Liver (tissue), 8 donors: ENCODE measurements at regions not wholly inside any gene's neighbourhood (a gene's known extent, or its start where the extent isn't known, plus 50 kb on each side); places are given as distances from the start of the nearest gene placed in this dataset.

Source experiments
- DNase-seq: peaks from one replicate; pipeline ENCODE4 v3.0.0-alpha.2; 2017; ENCODE audit warnings: low spot score
- H3K27ac ChIP-seq, 2 donors: one replicate each; pipeline ENCODE4 v1.7.0; 2013; ENCODE audit warnings: inconsistent platforms in 2 of 2, low read length in 2 of 2, control low read depth in 1 of 2, low read depth in 1 of 2, mild to moderate bottlenecking in 1 of 2
- H3K27me3 ChIP-seq, 4 donors: one replicate each; pipeline versions ENCODE4 v1.6.1 to v1.7.0; 2013; ENCODE audit warnings: low read length in 3 of 4, inconsistent platforms in 1 of 4, mild to moderate bottlenecking in 1 of 4, moderate library complexity in 1 of 4; ENCODE audit not compliant: control insufficient read depth in 4 of 4, insufficient read depth in 4 of 4
- H3K36me3 ChIP-seq, 4 donors: one replicate each; pipeline versions ENCODE4 v1.6.1 to v1.7.0; 2013; ENCODE audit warnings: low read length in 3 of 4, mild to moderate bottlenecking in 3 of 4, low read depth in 1 of 4, moderate library complexity in 1 of 4; ENCODE audit not compliant: control insufficient read depth in 4 of 4, insufficient read depth in 3 of 4
- H3K4me1 ChIP-seq, 4 donors: one replicate each; pipeline versions ENCODE4 v1.6.1 to v1.7.0; 2013; ENCODE audit warnings: low read length in 3 of 4, mild to moderate bottlenecking in 3 of 4, moderate library complexity in 1 of 4; ENCODE audit not compliant: control insufficient read depth in 4 of 4, insufficient read depth in 4 of 4
- H3K4me3 ChIP-seq, 3 donors: one replicate each; pipeline versions ENCODE4 v1.6.1 to v1.7.0; 2013; ENCODE audit warnings: low read length in 3 of 3, control low read depth in 1 of 3, low read depth in 1 of 3, mild to moderate bottlenecking in 1 of 3
- H3K9ac ChIP-seq, 2 donors: one replicate each; pipeline ENCODE4 v1.7.0; 2013; ENCODE audit warnings: low read length in 2 of 2, mild to moderate bottlenecking in 2 of 2, moderate library complexity in 2 of 2, control low read depth in 1 of 2, low read depth in 1 of 2
- H3K9me3 ChIP-seq, 4 donors: one replicate each; pipeline versions ENCODE4 v1.6.1 to v1.7.0; 2013; ENCODE audit warnings: low read length in 3 of 4; ENCODE audit not compliant: control insufficient read depth in 4 of 4
- EGR1 ChIP-seq, 2 donors: IDR thresholded peaks; 2 replicates each; pipeline ENCODE4 v1.6.1; 2016 to 2018; ENCODE audit warnings: antibody characterized with exemption in 2 of 2, low read depth in 2 of 2
- FOXA1 ChIP-seq: IDR thresholded peaks from 2 replicates; pipeline ENCODE4 v1.6.1; 2016; ENCODE audit warnings: antibody characterized with exemption
- FOXA2 ChIP-seq: IDR thresholded peaks from 2 replicates; pipeline ENCODE4 v1.6.1; 2016; ENCODE audit warnings: antibody characterized with exemption
- GABPA ChIP-seq, 2 donors: IDR thresholded peaks in 1 of 2; conservative IDR thresholded peaks in 1 of 2; 2 replicates each; pipeline ENCODE4 v1.6.1; 2016; ENCODE audit warnings: antibody characterized with exemption in 2 of 2, mild to moderate bottlenecking in 1 of 2, moderate library complexity in 1 of 2
- HNF4A ChIP-seq, 2 donors: conservative IDR thresholded peaks; 2 replicates each; pipeline ENCODE4 v1.6.1; 2016; ENCODE audit warnings: antibody characterized with exemption in 2 of 2, mild to moderate bottlenecking in 2 of 2
- HNF4G ChIP-seq: IDR thresholded peaks from 2 replicates; pipeline ENCODE4 v1.6.1; 2016; ENCODE audit warnings: antibody characterized with exemption
- NR2F2 ChIP-seq: IDR thresholded peaks from 2 replicates; pipeline ENCODE4 v1.6.1; 2016; ENCODE audit warnings: antibody characterized with exemption
- RAD21 ChIP-seq, 2 donors: IDR thresholded peaks; 2 replicates each; pipeline ENCODE4 v1.6.1; 2016; ENCODE audit warnings: antibody characterized with exemption in 2 of 2, mild to moderate bottlenecking in 2 of 2
- RXRA ChIP-seq, 2 donors: IDR thresholded peaks; 2 replicates each; pipeline ENCODE4 v1.6.1; 2017 to 2018; ENCODE audit warnings: antibody characterized with exemption in 2 of 2, mild to moderate bottlenecking in 1 of 2
- SP1 ChIP-seq: IDR thresholded peaks from 2 replicates; pipeline ENCODE4 v1.6.1; 2018; ENCODE audit warnings: antibody characterized with exemption, mild to moderate bottlenecking
- TAF1 ChIP-seq: conservative IDR thresholded peaks from 2 replicates; pipeline ENCODE4 v1.6.1; 2016; ENCODE audit warnings: antibody characterized with exemption, mild to moderate bottlenecking
- YY1 ChIP-seq: IDR thresholded peaks from 2 replicates; pipeline ENCODE4 v1.6.1; 2016; ENCODE audit warnings: antibody characterized with exemption, mild to moderate bottlenecking
- WGBS: extraction: QIAGEN DNeasy Blood & Tissue Kit; methylation state at CpG from one replicate; pipeline ENCODE4 v1.1.7; 2013; 5-methylcytosine and 5-hydroxymethylcytosine counted together
- TF ChIP-seq, protein P1 (sequence below): IDR thresholded peaks from 2 replicates; pipeline ENCODE4 v1.6.1; 2016; ENCODE audit warnings: antibody characterized with exemption, mild to moderate bottlenecking
- TF ChIP-seq, protein P2 (sequence below): IDR thresholded peaks from 2 replicates; pipeline ENCODE4 v1.6.1; 2016; ENCODE audit warnings: antibody characterized with exemption
- TF ChIP-seq, protein P3 (sequence below): IDR thresholded peaks from 2 replicates; pipeline ENCODE4 v1.6.1; 2016; ENCODE audit warnings: antibody characterized with exemption
- TF ChIP-seq, protein P4 (sequence below): fragments of 150-350 bp; IDR thresholded peaks from 2 replicates; pipeline ENCODE4 v1.5.1; 2017; ENCODE audit warnings: improper control_type of control experiment, low read depth, low read length; ENCODE audit not compliant: missing input control
- donor health status: healthy.
- donor health status: healthy.
- donor health status: healthy.
- donor health status: healthy.
- donor health status: healthy.

DNA sequence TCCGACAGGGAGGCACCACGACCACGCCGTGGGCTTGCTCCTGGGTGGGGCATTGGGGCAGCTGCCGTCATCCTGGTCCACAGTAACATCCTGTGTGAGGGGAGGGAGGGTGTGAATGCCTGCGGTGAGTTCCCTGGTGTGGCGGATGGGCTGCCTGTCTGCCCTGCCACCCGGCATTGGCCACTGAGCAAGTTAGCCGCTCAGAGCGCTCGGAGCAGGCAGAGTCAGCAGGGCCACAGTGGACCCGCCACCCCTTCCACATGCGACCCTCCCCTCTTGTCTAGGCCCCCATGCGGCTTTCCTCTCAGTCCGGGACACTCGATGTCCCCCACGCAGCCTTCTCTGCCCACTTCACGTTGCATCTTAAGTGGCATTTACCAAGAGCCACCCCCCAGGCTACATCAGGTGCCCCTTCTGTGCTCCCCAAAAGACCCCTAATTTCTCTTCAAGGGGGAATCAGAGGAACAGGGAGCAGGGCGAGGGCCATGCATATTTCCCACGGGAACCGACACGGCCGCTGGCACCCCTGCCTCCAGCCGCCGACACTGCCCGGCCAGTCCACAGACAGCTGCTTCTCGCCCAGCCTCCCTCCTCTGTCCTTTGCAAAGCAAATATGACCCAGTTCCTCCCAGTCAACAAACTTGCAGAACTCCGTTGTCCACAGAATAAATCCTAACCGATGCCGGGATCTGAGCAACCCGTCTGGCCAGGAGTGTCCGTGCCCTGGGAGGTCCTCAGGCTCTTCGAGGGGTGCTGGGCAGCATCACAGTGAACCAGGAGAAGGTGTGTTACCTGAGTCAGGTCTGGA, 1482.1 kb downstream of the TBC1D22A start:
- Histone ChIP-seq H3K4me1 (no peaks in the 10 kb centered on the region), H3K36me3 (no peaks in the 10 kb centered on the region), H3K27ac (no peak overlapping the region), H3K9me3 (no peaks in the 10 kb centered on the region), H3K4me3 (no peak overlapping the region), H3K27me3 (no peaks in the 10 kb centered on the region), H3K9ac (no peak overlapping the region)
- no peak for DNase-seq
- TF ChIP-seq HNF4G: no peak
- TF ChIP-seq YY1: no peak
- TF ChIP-seq, protein P1, sequence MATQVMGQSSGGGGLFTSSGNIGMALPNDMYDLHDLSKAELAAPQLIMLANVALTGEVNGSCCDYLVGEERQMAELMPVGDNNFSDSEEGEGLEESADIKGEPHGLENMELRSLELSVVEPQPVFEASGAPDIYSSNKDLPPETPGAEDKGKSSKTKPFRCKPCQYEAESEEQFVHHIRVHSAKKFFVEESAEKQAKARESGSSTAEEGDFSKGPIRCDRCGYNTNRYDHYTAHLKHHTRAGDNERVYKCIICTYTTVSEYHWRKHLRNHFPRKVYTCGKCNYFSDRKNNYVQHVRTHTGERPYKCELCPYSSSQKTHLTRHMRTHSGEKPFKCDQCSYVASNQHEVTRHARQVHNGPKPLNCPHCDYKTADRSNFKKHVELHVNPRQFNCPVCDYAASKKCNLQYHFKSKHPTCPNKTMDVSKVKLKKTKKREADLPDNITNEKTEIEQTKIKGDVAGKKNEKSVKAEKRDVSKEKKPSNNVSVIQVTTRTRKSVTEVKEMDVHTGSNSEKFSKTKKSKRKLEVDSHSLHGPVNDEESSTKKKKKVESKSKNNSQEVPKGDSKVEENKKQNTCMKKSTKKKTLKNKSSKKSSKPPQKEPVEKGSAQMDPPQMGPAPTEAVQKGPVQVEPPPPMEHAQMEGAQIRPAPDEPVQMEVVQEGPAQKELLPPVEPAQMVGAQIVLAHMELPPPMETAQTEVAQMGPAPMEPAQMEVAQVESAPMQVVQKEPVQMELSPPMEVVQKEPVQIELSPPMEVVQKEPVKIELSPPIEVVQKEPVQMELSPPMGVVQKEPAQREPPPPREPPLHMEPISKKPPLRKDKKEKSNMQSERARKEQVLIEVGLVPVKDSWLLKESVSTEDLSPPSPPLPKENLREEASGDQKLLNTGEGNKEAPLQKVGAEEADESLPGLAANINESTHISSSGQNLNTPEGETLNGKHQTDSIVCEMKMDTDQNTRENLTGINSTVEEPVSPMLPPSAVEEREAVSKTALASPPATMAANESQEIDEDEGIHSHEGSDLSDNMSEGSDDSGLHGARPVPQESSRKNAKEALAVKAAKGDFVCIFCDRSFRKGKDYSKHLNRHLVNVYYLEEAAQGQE: no peak
- no peak for TF ChIP-seq NR2F2
- 85% methylated on average over 33 of the region's 33 CpGs for WGBS

DNA sequence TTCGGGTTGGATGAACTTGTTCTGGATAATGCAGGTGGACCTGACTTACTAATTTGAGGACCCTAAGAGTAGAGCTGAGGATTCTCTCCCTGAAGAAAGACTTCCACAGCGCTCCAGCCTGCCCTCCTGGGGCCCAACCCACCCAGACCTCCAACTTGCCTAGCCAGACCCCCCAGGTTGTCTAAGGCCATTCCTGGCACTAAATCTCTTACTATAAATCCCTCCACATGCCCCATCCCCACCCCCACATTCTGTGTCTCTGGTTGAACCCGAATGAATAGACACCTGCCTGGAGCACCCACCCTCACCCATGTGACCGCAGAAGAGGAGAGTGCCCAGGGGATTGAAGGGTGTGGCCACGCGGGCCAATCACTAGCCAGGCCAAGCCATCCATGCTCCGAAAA, 1480.0 kb downstream of the TBC1D22A start:
- Histone ChIP-seq H3K4me3 (no peak overlapping the region), H3K9me3 (no peaks in the 10 kb centered on the region), H3K36me3 (no peaks in the 10 kb centered on the region), H3K27me3 (no peaks in the 10 kb centered on the region), H3K4me1 (no peaks in the 10 kb centered on the region), H3K27ac (no peak overlapping the region), H3K9ac (no peak overlapping the region)
- no peak for DNase-seq
- WGBS: 76% methylated on average over 7 of the region's 7 CpGs
- no peak for TF ChIP-seq HNF4A (conservative IDR thresholded peaks at IDR 0.05)
- TF ChIP-seq, protein P2, sequence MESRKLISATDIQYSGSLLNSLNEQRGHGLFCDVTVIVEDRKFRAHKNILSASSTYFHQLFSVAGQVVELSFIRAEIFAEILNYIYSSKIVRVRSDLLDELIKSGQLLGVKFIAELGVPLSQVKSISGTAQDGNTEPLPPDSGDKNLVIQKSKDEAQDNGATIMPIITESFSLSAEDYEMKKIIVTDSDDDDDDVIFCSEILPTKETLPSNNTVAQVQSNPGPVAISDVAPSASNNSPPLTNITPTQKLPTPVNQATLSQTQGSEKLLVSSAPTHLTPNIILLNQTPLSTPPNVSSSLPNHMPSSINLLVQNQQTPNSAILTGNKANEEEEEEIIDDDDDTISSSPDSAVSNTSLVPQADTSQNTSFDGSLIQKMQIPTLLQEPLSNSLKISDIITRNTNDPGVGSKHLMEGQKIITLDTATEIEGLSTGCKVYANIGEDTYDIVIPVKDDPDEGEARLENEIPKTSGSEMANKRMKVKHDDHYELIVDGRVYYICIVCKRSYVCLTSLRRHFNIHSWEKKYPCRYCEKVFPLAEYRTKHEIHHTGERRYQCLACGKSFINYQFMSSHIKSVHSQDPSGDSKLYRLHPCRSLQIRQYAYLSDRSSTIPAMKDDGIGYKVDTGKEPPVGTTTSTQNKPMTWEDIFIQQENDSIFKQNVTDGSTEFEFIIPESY: no peak
- no peak for TF ChIP-seq SP1
- no peak for TF ChIP-seq RAD21 (IDR thresholded peaks at IDR 0.05)
- TF ChIP-seq, protein P3, sequence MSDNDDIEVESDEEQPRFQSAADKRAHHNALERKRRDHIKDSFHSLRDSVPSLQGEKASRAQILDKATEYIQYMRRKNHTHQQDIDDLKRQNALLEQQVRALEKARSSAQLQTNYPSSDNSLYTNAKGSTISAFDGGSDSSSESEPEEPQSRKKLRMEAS: no peak
- TF ChIP-seq, protein P4, sequence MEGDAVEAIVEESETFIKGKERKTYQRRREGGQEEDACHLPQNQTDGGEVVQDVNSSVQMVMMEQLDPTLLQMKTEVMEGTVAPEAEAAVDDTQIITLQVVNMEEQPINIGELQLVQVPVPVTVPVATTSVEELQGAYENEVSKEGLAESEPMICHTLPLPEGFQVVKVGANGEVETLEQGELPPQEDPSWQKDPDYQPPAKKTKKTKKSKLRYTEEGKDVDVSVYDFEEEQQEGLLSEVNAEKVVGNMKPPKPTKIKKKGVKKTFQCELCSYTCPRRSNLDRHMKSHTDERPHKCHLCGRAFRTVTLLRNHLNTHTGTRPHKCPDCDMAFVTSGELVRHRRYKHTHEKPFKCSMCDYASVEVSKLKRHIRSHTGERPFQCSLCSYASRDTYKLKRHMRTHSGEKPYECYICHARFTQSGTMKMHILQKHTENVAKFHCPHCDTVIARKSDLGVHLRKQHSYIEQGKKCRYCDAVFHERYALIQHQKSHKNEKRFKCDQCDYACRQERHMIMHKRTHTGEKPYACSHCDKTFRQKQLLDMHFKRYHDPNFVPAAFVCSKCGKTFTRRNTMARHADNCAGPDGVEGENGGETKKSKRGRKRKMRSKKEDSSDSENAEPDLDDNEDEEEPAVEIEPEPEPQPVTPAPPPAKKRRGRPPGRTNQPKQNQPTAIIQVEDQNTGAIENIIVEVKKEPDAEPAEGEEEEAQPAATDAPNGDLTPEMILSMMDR: no peak
- no peak for TF ChIP-seq RXRA (IDR thresholded peaks at IDR 0.05)
- TF ChIP-seq GABPA (IDR thresholded peaks at IDR 0.05 in 1 of 2, conservative IDR thresholded peaks at IDR 0.05 in 1 of 2): no peak
- no peak for TF ChIP-seq HNF4G
- TF ChIP-seq TAF1: no peak
- TF ChIP-seq NR2F2: no peak
- TF ChIP-seq YY1: no peak
- TF ChIP-seq FOXA1: no peak
- TF ChIP-seq FOXA2: no peak
- TF ChIP-seq EGR1 (IDR thresholded peaks at IDR 0.05; ENCODE audit: low read depth in 2 of 2): no peak
